GM12892 (cell line): ENCODE measurements at regions not wholly inside any gene's neighbourhood (a gene's known extent, or its start where the extent isn't known, plus 50 kb on each side); places are given as distances from the start of the nearest gene placed in this dataset.

Source experiments
- POLR2A ChIP-seq: IDR thresholded peaks from 2 replicates; pipeline ENCODE4 v1.6.1; 2011; ENCODE audit warnings: low read depth, low read length, control low read depth
- TAF1 ChIP-seq: IDR thresholded peaks from 2 replicates; pipeline ENCODE4 v1.6.1; 2011; ENCODE audit warnings: low read depth, mild to moderate bottlenecking, control low read depth, low read length, borderline replicate concordance

DNA sequence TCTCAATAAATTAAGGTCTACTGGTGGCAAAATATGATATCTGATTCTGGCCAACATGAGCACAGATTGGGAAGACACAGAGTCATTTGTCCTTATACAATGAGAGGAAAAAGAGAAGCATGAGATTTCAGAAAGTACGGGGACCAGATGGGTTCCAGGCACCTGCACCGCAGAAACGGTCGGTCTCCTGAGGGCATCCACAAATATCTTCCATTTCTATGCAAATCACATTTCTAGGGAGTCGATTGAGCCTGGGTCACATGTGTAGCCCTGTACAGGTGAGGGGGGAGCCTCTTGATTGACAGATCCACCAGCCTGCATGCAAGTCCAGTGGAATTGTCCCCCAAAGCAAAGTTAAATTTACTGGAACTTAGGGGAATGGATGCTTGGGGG, 415.6 kb downstream of the NPHP4 start:
- TF ChIP-seq POLR2A, result no peak
- TF ChIP-seq TAF1, result no peak
